ENCODE measurements at regions not wholly inside any gene's neighbourhood (a gene's known extent, or its start where the extent isn't known, plus 50 kb on each side); places are given as distances from the start of the nearest gene placed in this dataset.

DNA sequence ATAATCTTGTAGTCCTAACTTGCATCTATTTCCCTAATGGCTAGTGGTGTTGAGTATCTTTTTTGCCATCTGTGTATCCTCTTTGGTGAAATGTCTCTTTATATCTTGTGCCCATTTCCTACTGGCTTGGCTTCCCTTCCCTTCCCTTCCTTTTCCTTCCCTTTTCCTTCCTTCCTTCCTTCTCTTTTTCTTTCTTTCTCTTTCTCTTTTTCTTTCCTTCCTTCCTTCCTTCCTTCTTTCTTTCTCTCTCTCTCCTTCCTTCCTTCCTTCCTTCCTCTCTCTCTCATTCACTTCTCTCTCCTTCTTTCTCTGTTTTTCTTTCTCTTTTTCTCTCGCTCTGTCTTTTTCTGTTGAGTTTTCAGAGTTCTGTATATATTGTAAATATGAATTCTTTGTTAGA is 61.5 kb upstream of the SLC4A4 start:
- no peak for DNase-seq (ENCODE audit: low spot score)

DNA sequence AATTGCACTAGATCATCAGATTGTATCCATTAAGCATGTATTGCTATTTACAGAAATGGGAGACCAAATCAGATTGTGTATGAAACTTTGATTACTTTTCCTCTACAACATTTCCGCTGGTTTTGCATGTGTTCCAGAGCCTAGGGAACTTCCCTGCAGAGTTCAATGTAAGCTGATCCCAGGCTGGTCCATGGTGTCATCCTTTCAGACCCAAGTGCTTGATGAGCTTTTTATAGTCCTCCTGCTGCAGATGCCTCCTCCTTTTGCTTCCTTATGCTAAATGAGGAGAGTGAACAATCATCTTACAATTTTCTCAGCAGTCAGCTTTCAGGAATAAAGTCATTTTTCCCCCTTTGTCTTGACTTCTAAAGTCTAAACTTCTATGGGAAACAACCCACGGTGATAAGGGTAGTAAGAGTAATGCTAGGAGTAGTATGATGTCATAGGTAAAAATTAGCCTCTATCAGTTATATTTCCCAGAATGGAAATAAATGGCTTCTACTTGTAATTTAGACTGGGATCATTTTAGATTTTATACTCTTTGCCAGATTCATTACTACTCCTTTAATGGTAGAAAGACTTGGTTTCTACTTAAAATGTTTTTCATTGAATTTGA is 55.1 kb upstream of the SLC4A4 start:
- no peak for DNase-seq (ENCODE audit: low spot score)

DNA sequence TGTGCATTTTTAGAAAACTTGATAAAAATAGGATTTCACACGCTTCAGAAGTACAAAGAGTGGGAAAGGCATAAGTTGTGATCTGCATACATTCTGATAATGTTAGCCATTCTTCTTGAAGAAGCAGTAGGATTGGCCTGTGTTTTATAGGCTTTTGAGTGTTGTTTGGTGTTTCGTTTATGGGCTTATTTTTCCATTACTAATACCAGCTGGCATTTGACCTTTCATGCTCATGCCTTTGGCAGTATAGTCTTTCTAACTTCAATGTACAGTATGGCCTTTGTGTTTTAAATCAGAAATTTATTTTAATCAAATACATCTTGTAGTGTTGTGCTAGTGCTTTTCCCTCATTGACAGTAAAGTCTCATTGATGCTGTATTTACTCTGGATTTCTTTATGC is 51.5 kb upstream of the SLC4A4 start:
- no peak for DNase-seq (ENCODE audit: low spot score)

DNA sequence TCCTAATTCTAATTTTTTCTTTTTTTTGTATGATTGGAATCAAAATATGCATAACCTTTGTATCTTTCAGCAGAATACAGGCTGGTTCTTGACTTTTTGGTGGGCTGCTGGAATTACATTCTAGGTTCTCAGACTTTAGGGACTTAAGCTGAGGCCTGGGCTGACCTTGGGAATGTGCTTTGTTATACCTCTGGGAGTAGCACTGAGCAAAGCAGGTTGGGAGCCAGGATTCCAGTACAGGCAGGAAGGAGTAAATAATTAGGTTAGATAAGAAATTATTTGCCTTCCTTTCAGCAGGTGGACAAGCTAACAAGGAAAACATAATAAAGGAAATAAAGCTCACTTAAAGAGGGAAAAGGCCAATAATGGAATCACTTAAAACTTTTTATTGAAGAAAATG is 49.9 kb upstream of the SLC4A4 start:
- DNase-seq (ENCODE audit: low spot score) = no peak

Data from kidney tubule cell (primary cell).